Breast epithelium (tissue), 3 donors: ENCODE measurements at regions not wholly inside any gene's neighbourhood (a gene's known extent, or its start where the extent isn't known, plus 50 kb on each side); places are given as distances from the start of the nearest gene placed in this dataset.

ENCODE experiments used
- CTCF ChIP-seq, 3 donors: fragments of 450-650 bp; IDR thresholded peaks; one replicate each; pipeline ENCODE4 v1.5.1; 2016 to 2017; ENCODE audit warnings: antibody characterized with exemption in 3 of 3, mild to moderate bottlenecking in 3 of 3, moderate library complexity in 3 of 3
- POLR2A ChIP-seq: fragments of 450-650 bp; IDR thresholded peaks from one replicate; pipeline ENCODE4 v1.6.1; 2016; ENCODE audit warnings: antibody characterized with exemption, mild to moderate bottlenecking, moderate library complexity

- TF ChIP-seq CTCF (IDR thresholded peaks at IDR 0.05): no peak
- no peak for TF ChIP-seq POLR2A
Measured at GRCh38 chr20:10917826-10918225, 244.0 kb upstream of the JAG1 start.
